ENCODE measurements at regions not wholly inside any gene's neighbourhood (a gene's known extent, or its start where the extent isn't known, plus 50 kb on each side); places are given as distances from the start of the nearest gene placed in this dataset.
A peak's percentile ranks its signal among the peaks of the same experiment; 100 is the strongest.

- no peak for DNase-seq
Observed at GRCh38 chr1:147811273-147811672, 50.9 kb upstream of the GJA5 start.

GRCh38 chr1:147811751-147812150 is 51.3 kb upstream of the GJA5 start:
- DNase-seq, result no peak

- DNase-seq, result peak in 1 of 3 donors; percentile 21
Observed at GRCh38 chr1:147812799-147813198, 52.4 kb upstream of the GJA5 start.

GRCh38 chr1:147815503-147815902 is 55.1 kb upstream of the GJA5 start:
- no peak for DNase-seq

GRCh38 chr1:147820761-147821297 is 60.4 kb upstream of the GJA5 start:
- no peak for DNase-seq

GRCh38 chr1:147821883-147822282 is 61.5 kb upstream of the GJA5 start:
- peak in 2 of 3 donors; percentile 11 to 13 for DNase-seq

- no peak for DNase-seq
Observed at GRCh38 chr1:147822292-147822691, 61.9 kb upstream of the GJA5 start.

- DNase-seq, result no peak
Observed at GRCh38 chr1:147824001-147824400, 63.6 kb upstream of the GJA5 start.

GRCh38 chr1:147824798-147825197 is 64.4 kb upstream of the GJA5 start:
- no peak for DNase-seq

GRCh38 chr1:147825586-147825985 is 65.2 kb upstream of the GJA5 start:
- no peak for DNase-seq

GRCh38 chr1:147826259-147826658 is 65.9 kb upstream of the GJA5 start:
- DNase-seq, result no peak

GRCh38 chr1:147833231-147833860 is 69.2 kb upstream of the GJA8 start:
- no peak for DNase-seq

GRCh38 chr1:147834181-147834580 is 68.4 kb upstream of the GJA8 start:
- DNase-seq, result no peak

- no peak for DNase-seq
Observed at GRCh38 chr1:147834810-147835209, 67.8 kb upstream of the GJA8 start.

- no peak for DNase-seq
Observed at GRCh38 chr1:147837129-147837963, 65.2 kb upstream of the GJA8 start.

GRCh38 chr1:147837964-147838292 is 64.7 kb upstream of the GJA8 start:
- no peak for DNase-seq

GRCh38 chr1:147840909-147841308 is 61.7 kb upstream of the GJA8 start:
- peak in 2 of 3 donors; percentile 16 to 40 for DNase-seq

GRCh38 chr1:147842578-147842977 is 60.0 kb upstream of the GJA8 start:
- no peak for DNase-seq

GRCh38 chr1:147843486-147843885 is 59.1 kb upstream of the GJA8 start:
- DNase-seq, result no peak

- no peak for DNase-seq
Observed at GRCh38 chr1:147847831-147848230, 54.8 kb upstream of the GJA8 start.

- peak in 2 of 3 donors; percentile 4 for DNase-seq
Observed at GRCh38 chr1:147849098-147849895, 53.3 kb upstream of the GJA8 start.

GRCh38 chr1:147850737-147851136 is 51.9 kb upstream of the GJA8 start:
- DNase-seq, result no peak

GRCh38 chr1:147851149-147851548 is 51.4 kb upstream of the GJA8 start:
- peak in 1 of 3 donors; percentile 9 for DNase-seq

All from suppressor macrophage treated with lipopolysaccharide for 1 hour (primary cell).